ENCODE measurements at regions not wholly inside any gene's neighbourhood (a gene's known extent, or its start where the extent isn't known, plus 50 kb on each side); places are given as distances from the start of the nearest gene placed in this dataset.

- no peak for TF ChIP-seq CTCF (conservative IDR thresholded peaks at IDR 0.05; ENCODE audit: low read depth, low read length)
- no peak for TF ChIP-seq EZH2phosphoT487 (IDR thresholded peaks at IDR 0.05; ENCODE audit: borderline replicate concordance, low read length)
- no peak for TF ChIP-seq EZH2 (IDR thresholded peaks at IDR 0.05; ENCODE audit: low read length, unreplicated experiment)
These were observed 516.6 kb upstream of the KCNMB2 start for GRCh38 chr3:178019645-178020044.

Measured in PC-3 (cell line).